ENCODE measurements at regions not wholly inside any gene's neighbourhood (a gene's known extent, or its start where the extent isn't known, plus 50 kb on each side); places are given as distances from the start of the nearest gene placed in this dataset.

- Mint-ChIP-seq H3K4me1 (peaks cover 2% of the 10 kb centered on the region), H3K36me3 (ENCODE audit: low read depth) (no peaks in the 10 kb centered on the region)
Measured at GRCh38 chr21:43266534-43266933, 97.7 kb downstream of the CRYAA start.

GRCh38 chr21:43262427-43262826, 93.6 kb downstream of the CRYAA start:
- Mint-ChIP-seq H3K4me1 (no peaks in the 10 kb centered on the region), H3K27me3 (no peaks in the 10 kb centered on the region), H3K27ac (no peak overlapping the region), H3K4me3 (no peak overlapping the region), H3K36me3 (ENCODE audit: low read depth) (no peaks in the 10 kb centered on the region)
- DNase-seq (no peak), ATAC-seq (no peak)
- H3K9me3 ChIP-seq (ENCODE audit: control insufficient read depth, low read length, poor library complexity, severe bottlenecking): no peaks in the 10 kb centered on the region

More at GRCh38 chr21:43266534-43266933, 97.7 kb downstream of the CRYAA start:
- ATAC-seq (no peak), DNase-seq (no peak)
- Mint-ChIP-seq H3K4me3 (no peak overlapping the region), H3K27ac (no peak overlapping the region), H3K27me3 (peaks cover 19% of the 10 kb centered on the region)
- no peaks in the 10 kb centered on the region for H3K9me3 ChIP-seq (ENCODE audit: control insufficient read depth, low read length, poor library complexity, severe bottlenecking)

Data from T-helper 17 cell (primary cell).